ENCODE measurements at regions not wholly inside any gene's neighbourhood (a gene's known extent, or its start where the extent isn't known, plus 50 kb on each side); places are given as distances from the start of the nearest gene placed in this dataset.

GRCh38 chr2:7974936-7975335, 706.9 kb upstream of the ID2 start:
- POLR2A ChIA-PET = no interaction called here
- Mint-ChIP-seq H3K4me1 (no peaks in the 10 kb centered on the region), H3K36me3 (ENCODE audit: low read depth) (no peaks in the 10 kb centered on the region), H3K27ac (no peak overlapping the region), H3K27me3 (peaks cover 4% of the 10 kb centered on the region), H3K4me3 (no peak overlapping the region), H3K9me3 (no peaks in the 10 kb centered on the region)
- no peak for ATAC-seq (ENCODE audit: low read depth)
- CTCF ChIA-PET = no interaction called here
- no peak for DNase-seq
- intact Hi-C loops (cut with micrococcal nuclease) = no loop called here
- no peak for TF ChIP-seq CTCF (IDR thresholded peaks at IDR 0.05)

- DNase-seq = no peak
- no peak overlapping the region for H3K27ac Mint-ChIP-seq
- ATAC-seq (ENCODE audit: low read depth) = no peak
- ChIA-PET CTCF (no interaction called here), POLR2A (no interaction called here)
- no peaks in the 10 kb centered on the region for H3K9me3 Mint-ChIP-seq
- no peaks in the 10 kb centered on the region for H3K4me1 Mint-ChIP-seq
- intact Hi-C loops (cut with micrococcal nuclease) = no loop called here
- H3K27me3 Mint-ChIP-seq = peaks cover 4% of the 10 kb centered on the region
- no peak for TF ChIP-seq CTCF (IDR thresholded peaks at IDR 0.05)
- H3K4me3 Mint-ChIP-seq = no peak overlapping the region
- H3K36me3 Mint-ChIP-seq (ENCODE audit: low read depth) = no peaks in the 10 kb centered on the region
Observed at GRCh38 chr2:7976206-7976605, 705.6 kb upstream of the ID2 start.

- no peak overlapping the region for H3K27ac Mint-ChIP-seq
- no peak for ATAC-seq (ENCODE audit: low read depth)
- CTCF ChIA-PET = no interaction called here
Observed at GRCh38 chr2:7977981-7978380, 703.9 kb upstream of the ID2 start.

GRCh38 chr2:7982054-7982453, 699.8 kb upstream of the ID2 start:
- H3K4me1 Mint-ChIP-seq = no peaks in the 10 kb centered on the region
- ATAC-seq (ENCODE audit: low read depth) = no peak
- intact Hi-C loops (cut with micrococcal nuclease) = no loop called here
- H3K9me3 Mint-ChIP-seq = peaks cover 2% of the 10 kb centered on the region
- CTCF ChIA-PET = no interaction called here
- TF ChIP-seq CTCF (IDR thresholded peaks at IDR 0.05) = no peak
- no peaks in the 10 kb centered on the region for H3K36me3 Mint-ChIP-seq (ENCODE audit: low read depth)
- peaks cover 3% of the 10 kb centered on the region for H3K27me3 Mint-ChIP-seq
- H3K4me3 Mint-ChIP-seq = no peak overlapping the region
- H3K27ac Mint-ChIP-seq = no peak overlapping the region
- POLR2A ChIA-PET = no interaction called here
- no peak for DNase-seq

More at GRCh38 chr2:7977981-7978380, 703.9 kb upstream of the ID2 start:
- Mint-ChIP-seq H3K9me3 (peaks cover 2% of the 10 kb centered on the region), H3K36me3 (ENCODE audit: low read depth) (no peaks in the 10 kb centered on the region), H3K4me1 (no peaks in the 10 kb centered on the region), H3K27me3 (peaks cover 4% of the 10 kb centered on the region), H3K4me3 (no peak overlapping the region)
- no peak for TF ChIP-seq CTCF (IDR thresholded peaks at IDR 0.05)
- POLR2A ChIA-PET = no interaction called here
- intact Hi-C loops (cut with micrococcal nuclease) = no loop called here
- DNase-seq = no peak

GRCh38 chr2:7983451-7983850, 698.4 kb upstream of the ID2 start:
- TF ChIP-seq CTCF (IDR thresholded peaks at IDR 0.05) = no peak
- no peaks in the 10 kb centered on the region for H3K36me3 Mint-ChIP-seq (ENCODE audit: low read depth)
- no peak overlapping the region for H3K27ac Mint-ChIP-seq
- H3K9me3 Mint-ChIP-seq = peaks cover 2% of the 10 kb centered on the region
- POLR2A ChIA-PET = no interaction called here
- intact Hi-C loops (cut with micrococcal nuclease) = no loop called here
- H3K4me1 Mint-ChIP-seq = no peaks in the 10 kb centered on the region
- DNase-seq (no peak), ATAC-seq (ENCODE audit: low read depth) (no peak)
- peaks cover 3% of the 10 kb centered on the region for H3K27me3 Mint-ChIP-seq
- H3K4me3 Mint-ChIP-seq = no peak overlapping the region
- CTCF ChIA-PET = no interaction called here

Measured in activated B cell treated with CpG ODN at 0.5 μM for 24 hours (primary cell).